ENCODE measurements at regions not wholly inside any gene's neighbourhood (a gene's known extent, or its start where the extent isn't known, plus 50 kb on each side); places are given as distances from the start of the nearest gene placed in this dataset.

DNA sequence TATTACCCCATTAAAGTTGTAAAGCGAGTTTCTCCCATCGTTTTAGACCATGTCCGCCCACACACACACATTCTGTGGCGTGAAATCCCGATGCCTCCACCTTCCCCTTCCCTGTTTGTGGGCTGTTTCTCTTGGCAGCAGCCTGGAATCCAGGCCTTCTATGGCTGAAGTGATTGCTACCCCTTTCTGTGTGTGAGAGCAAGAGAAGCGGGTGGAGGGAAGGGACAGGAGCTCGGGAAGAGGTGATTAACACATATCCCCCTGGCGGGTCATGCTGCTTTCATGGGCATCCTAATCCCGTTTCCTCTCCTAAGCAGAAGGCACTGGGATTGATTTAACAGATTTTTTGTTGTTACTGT lies 283.8 kb upstream of the RGMA start:
- no peak for TF ChIP-seq POLR2A (IDR thresholded peaks at IDR 0.05)
- TF ChIP-seq CTCF (IDR thresholded peaks at IDR 0.05): no peak

Measured in uterus (tissue), 2 donors.